ENCODE measurements at regions not wholly inside any gene's neighbourhood (a gene's known extent, or its start where the extent isn't known, plus 50 kb on each side); places are given as distances from the start of the nearest gene placed in this dataset.

DNA sequence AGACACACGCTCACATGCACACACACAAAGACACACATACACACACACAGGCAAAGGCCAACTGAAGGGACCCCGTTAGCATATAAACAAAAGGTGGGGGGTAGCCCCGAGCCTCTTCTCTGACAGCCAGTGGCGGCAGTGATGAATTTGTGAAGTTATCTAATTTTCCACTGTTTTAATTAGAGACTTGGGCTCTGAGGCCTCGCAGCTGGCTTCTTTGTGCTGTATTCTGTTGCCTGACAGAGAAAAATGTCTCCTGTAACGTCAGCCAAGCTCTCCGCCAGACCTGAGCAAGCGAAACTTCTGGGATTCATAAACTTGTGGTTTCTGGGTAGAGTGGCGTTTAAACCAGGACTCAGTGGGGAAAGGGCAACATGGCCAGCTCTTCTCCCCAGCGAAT lies 113.9 kb upstream of the FOXF1 start:
- H3K9me2 ChIP-seq (replicated peaks; ENCODE audit: control insufficient read depth, low read length), result no peaks in the 10 kb centered on the region
- no peaks in the 10 kb centered on the region for H3K36me3 ChIP-seq (ENCODE audit: control insufficient read depth, low read length)
- H3K4me2 ChIP-seq (ENCODE audit: low read length), result no peak overlapping the region
- H4K20me1 ChIP-seq (ENCODE audit: control insufficient read depth, insufficient read depth, low read depth, low read length), result no peaks in the 10 kb centered on the region
- no peaks in the 10 kb centered on the region for H3K79me2 ChIP-seq (ENCODE audit: control insufficient read depth, low read length)
- no peaks in the 10 kb centered on the region for H3K27me3 ChIP-seq (ENCODE audit: control insufficient read depth, low read length)
- H3K9me3 ChIP-seq (ENCODE audit: control insufficient read depth, insufficient read depth, low read length), result no peaks in the 10 kb centered on the region
- TF ChIP-seq EZH2phosphoT487 (IDR thresholded peaks at IDR 0.05; ENCODE audit: borderline replicate concordance, low read length), result no peak
- TF ChIP-seq, protein P1, sequence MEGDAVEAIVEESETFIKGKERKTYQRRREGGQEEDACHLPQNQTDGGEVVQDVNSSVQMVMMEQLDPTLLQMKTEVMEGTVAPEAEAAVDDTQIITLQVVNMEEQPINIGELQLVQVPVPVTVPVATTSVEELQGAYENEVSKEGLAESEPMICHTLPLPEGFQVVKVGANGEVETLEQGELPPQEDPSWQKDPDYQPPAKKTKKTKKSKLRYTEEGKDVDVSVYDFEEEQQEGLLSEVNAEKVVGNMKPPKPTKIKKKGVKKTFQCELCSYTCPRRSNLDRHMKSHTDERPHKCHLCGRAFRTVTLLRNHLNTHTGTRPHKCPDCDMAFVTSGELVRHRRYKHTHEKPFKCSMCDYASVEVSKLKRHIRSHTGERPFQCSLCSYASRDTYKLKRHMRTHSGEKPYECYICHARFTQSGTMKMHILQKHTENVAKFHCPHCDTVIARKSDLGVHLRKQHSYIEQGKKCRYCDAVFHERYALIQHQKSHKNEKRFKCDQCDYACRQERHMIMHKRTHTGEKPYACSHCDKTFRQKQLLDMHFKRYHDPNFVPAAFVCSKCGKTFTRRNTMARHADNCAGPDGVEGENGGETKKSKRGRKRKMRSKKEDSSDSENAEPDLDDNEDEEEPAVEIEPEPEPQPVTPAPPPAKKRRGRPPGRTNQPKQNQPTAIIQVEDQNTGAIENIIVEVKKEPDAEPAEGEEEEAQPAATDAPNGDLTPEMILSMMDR (IDR thresholded peaks at IDR 0.05; ENCODE audit: low read depth, low read length, poor library complexity, severe bottlenecking), result no peak
- H3K4me1 ChIP-seq (ENCODE audit: control insufficient read depth, low read length), result no peaks in the 10 kb centered on the region
- H3K4me3 ChIP-seq (ENCODE audit: low read length), result no peak overlapping the region
- no peaks in the 10 kb centered on the region for H3F3A ChIP-seq (ENCODE audit: control insufficient read depth, insufficient read depth)
- no peak overlapping the region for H3K27ac ChIP-seq (ENCODE audit: low read depth, low read length)

DNA sequence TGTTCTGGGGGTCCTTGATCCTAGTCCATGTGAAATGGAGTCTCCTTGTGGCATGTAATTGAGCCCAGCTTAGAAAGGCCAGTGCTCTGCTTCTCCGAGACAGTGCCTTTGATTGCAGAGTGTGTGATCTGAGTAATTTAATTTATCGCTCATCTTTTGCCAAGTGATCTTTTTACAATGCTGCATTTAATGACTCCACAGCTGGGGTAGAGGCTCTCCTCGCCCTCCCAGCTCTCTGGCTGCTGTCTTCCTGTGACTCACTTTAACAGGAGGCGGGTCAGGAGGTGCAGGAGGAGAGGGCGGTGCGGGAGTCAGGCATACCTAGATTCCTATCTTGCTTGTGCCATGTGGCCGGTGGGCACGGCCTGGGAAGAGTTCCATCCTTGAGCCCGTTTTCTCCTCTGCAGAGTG lies 113.4 kb upstream of the FOXF1 start:
- Histone ChIP-seq H3K9me3 (ENCODE audit: control insufficient read depth, insufficient read depth, low read length) (no peaks in the 10 kb centered on the region), H3K27ac (ENCODE audit: low read depth, low read length) (no peak overlapping the region), H3K4me3 (ENCODE audit: low read length) (no peak overlapping the region), H4K20me1 (ENCODE audit: control insufficient read depth, insufficient read depth, low read depth, low read length) (no peaks in the 10 kb centered on the region), H3K9me2 (replicated peaks; ENCODE audit: control insufficient read depth, low read length) (no peaks in the 10 kb centered on the region), H3K36me3 (ENCODE audit: control insufficient read depth, low read length) (no peaks in the 10 kb centered on the region), H3K27me3 (ENCODE audit: control insufficient read depth, low read length) (no peaks in the 10 kb centered on the region), H3F3A (ENCODE audit: control insufficient read depth, insufficient read depth) (no peaks in the 10 kb centered on the region), H3K79me2 (ENCODE audit: control insufficient read depth, low read length) (no peaks in the 10 kb centered on the region), H3K4me2 (ENCODE audit: low read length) (no peak overlapping the region), H3K4me1 (ENCODE audit: control insufficient read depth, low read length) (no peaks in the 10 kb centered on the region)
- TF ChIP-seq, protein P1 (IDR thresholded peaks at IDR 0.05; ENCODE audit: low read depth, low read length, poor library complexity, severe bottlenecking), result no peak
- no peak for TF ChIP-seq EZH2phosphoT487 (IDR thresholded peaks at IDR 0.05; ENCODE audit: borderline replicate concordance, low read length)

DNA sequence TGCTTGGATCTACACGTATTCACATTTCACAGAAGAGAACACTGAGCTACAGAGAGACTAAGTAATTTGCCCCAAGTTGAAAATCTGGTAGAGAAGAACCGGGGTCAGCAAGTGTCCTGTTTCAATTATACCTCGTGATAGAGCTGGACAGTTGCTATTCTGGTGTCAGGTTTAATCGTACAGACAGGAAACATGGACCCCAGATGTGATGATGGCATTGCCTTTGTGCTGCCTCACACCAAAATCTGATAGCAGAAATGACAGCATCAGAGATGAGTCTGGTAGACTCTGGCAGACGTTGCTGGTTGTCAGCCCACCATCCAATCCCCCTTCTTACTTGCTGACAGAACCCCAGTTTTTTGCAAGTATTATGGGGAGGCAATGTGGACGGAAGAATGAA lies 112.1 kb upstream of the FOXF1 start:
- Histone ChIP-seq H3K4me1 (ENCODE audit: control insufficient read depth, low read length) (no peaks in the 10 kb centered on the region), H3K4me3 (ENCODE audit: low read length) (no peak overlapping the region), H3K36me3 (ENCODE audit: control insufficient read depth, low read length) (no peaks in the 10 kb centered on the region), H3K9me3 (ENCODE audit: control insufficient read depth, insufficient read depth, low read length) (no peaks in the 10 kb centered on the region), H3K27ac (ENCODE audit: low read depth, low read length) (no peak overlapping the region), H3K9me2 (replicated peaks; ENCODE audit: control insufficient read depth, low read length) (no peaks in the 10 kb centered on the region), H3K27me3 (ENCODE audit: control insufficient read depth, low read length) (no peaks in the 10 kb centered on the region), H3F3A (ENCODE audit: control insufficient read depth, insufficient read depth) (no peaks in the 10 kb centered on the region), H3K79me2 (ENCODE audit: control insufficient read depth, low read length) (no peaks in the 10 kb centered on the region), H3K4me2 (ENCODE audit: low read length) (no peak overlapping the region), H4K20me1 (ENCODE audit: control insufficient read depth, insufficient read depth, low read depth, low read length) (no peaks in the 10 kb centered on the region)
- TF ChIP-seq, protein P1 (IDR thresholded peaks at IDR 0.05; ENCODE audit: low read depth, low read length, poor library complexity, severe bottlenecking), result no peak
- TF ChIP-seq EZH2phosphoT487 (IDR thresholded peaks at IDR 0.05; ENCODE audit: borderline replicate concordance, low read length), result no peak

DNA sequence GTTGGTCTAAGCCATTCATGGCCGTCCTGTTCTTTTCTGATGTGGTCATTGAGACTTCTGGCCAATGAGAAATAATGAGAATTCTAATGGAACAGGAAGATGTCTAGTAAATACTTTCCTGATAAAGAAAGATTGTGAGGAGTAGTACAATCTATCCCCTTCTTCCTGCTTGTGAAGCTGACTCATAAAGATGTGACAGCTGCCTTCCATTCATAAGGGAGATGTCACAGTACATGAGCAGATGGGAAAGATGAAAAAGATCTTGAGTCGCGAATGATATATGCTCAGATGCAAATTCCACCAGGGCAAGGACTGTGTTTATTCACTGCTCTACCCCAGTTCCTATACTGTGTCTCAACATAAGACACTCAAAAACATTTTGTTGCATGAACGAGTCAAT lies 111.7 kb upstream of the FOXF1 start:
- H3K79me2 ChIP-seq (ENCODE audit: control insufficient read depth, low read length), result no peaks in the 10 kb centered on the region
- H3K4me1 ChIP-seq (ENCODE audit: control insufficient read depth, low read length), result no peaks in the 10 kb centered on the region
- no peaks in the 10 kb centered on the region for H3F3A ChIP-seq (ENCODE audit: control insufficient read depth, insufficient read depth)
- H3K4me3 ChIP-seq (ENCODE audit: low read length), result no peak overlapping the region
- H3K4me2 ChIP-seq (ENCODE audit: low read length), result no peak overlapping the region
- H3K27ac ChIP-seq (ENCODE audit: low read depth, low read length), result no peak overlapping the region
- no peaks in the 10 kb centered on the region for H3K36me3 ChIP-seq (ENCODE audit: control insufficient read depth, low read length)
- H4K20me1 ChIP-seq (ENCODE audit: control insufficient read depth, insufficient read depth, low read depth, low read length), result no peaks in the 10 kb centered on the region
- no peaks in the 10 kb centered on the region for H3K9me2 ChIP-seq (replicated peaks; ENCODE audit: control insufficient read depth, low read length)
- no peaks in the 10 kb centered on the region for H3K9me3 ChIP-seq (ENCODE audit: control insufficient read depth, insufficient read depth, low read length)
- TF ChIP-seq, protein P1 (IDR thresholded peaks at IDR 0.05; ENCODE audit: low read depth, low read length, poor library complexity, severe bottlenecking), result no peak
- TF ChIP-seq EZH2phosphoT487 (IDR thresholded peaks at IDR 0.05; ENCODE audit: borderline replicate concordance, low read length), result no peak
- H3K27me3 ChIP-seq (ENCODE audit: control insufficient read depth, low read length), result no peaks in the 10 kb centered on the region

Data from DOHH2 (cell line).